Effector CD8-positive, alpha-beta T cell (primary cell): ENCODE measurements at regions not wholly inside any gene's neighbourhood (a gene's known extent, or its start where the extent isn't known, plus 50 kb on each side); places are given as distances from the start of the nearest gene placed in this dataset.
"Not testable (repeated sequence)": the region's sequence is repeated elsewhere in the genome, so short reads cannot be mapped to it uniquely, and the experiment has no call there.

Experiments
- DNase-seq: peaks from one replicate; lab custom pipeline; 2025; lab: John Stamatoyannopoulos, UW

DNA sequence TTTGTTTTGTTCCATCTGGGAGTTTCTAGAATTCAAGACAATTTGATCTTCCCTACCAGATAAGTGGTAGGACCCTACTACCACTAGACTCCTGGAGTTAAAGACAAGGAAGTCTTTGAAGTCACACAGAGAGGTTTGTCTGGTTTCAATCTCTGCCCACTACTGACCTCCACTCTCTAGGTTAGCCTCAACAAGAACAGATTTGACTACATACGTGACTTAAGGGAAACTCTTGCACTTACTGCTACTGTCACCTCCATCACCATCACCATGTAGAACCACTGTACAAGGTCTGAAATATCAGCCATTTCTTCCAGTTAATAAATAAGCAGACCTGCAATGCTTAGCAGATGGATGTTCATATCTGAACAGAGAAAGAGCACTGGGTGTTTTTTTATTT is 148.3 kb upstream of the ARHGEF26 start:
- no peak for DNase-seq

DNA sequence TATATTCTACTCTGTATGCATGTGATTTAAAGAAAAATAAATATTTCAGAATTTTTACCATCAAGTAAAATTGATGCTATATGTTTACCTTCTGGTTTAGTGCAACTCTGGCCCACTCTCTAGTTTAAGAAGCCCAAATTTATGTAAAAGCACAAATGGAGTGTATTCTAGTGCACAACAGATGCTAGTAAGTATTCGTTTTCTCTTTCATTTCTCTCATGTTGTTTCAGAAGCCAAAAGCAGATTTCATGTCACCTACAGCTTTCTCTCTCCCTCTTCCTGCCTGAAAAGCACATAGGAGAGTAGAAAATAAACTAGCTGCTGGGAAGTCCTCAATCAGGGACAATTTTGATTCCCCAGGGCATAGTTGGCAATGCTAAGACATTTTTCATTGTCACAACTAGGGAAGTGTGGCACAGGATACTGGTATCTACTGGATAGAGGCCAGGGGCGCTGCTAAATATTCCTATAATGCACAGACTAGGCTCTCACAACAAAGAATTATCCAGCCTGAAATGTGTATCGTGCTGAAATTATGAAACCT is 147.4 kb upstream of the ARHGEF26 start:
- DNase-seq, result no peak

- no peak for DNase-seq
Observed at GRCh38 chr3:153974614-153975013, 146.6 kb upstream of the ARHGEF26 start.

- DNase-seq, result no peak
Observed at GRCh38 chr3:153976891-153977554, 144.2 kb upstream of the ARHGEF26 start.

DNA sequence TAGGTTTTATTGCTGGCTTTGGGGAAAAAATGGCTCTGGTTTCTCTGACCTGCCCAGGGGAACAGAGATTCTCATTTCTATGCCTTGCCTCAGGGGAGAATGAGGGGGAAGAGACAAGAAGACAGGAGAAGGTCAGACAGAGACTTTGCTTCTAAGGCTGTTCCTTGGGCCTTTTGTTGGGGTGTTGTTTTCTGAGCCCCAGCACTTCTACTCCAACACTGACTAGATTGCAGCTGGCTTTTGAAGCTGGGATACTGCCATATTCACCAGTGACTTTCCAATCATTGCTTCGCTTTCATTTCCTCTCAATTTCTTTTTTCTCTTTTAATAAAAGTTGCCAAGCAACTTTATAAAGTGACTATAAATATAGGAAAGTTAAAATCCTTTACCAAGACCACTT is 143.2 kb upstream of the ARHGEF26 start:
- DNase-seq, result no peak

GRCh38 chr3:153979418-153980251 is 141.6 kb upstream of the ARHGEF26 start:
- no peak for DNase-seq

DNA sequence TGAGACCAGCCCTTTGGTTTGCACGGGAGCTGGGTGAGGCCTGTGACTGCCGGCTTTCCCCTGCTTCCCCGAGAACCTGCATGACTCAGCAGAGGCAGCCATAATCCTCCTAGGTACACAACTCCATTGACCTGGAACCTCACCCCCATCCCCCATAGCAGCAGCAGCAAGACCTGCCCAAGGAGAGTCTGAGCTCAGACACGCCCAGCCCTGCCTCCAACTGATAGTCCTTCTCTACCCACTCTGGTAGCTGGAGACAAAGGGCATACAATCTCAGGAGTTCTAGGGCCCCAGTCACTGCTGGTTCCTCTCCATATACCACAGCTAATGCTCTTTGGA is 141.0 kb upstream of the ARHGEF26 start:
- DNase-seq, result no peak

- DNase-seq, result not testable (repeated sequence)
Observed at GRCh38 chr3:153997364-153997763, 123.8 kb upstream of the ARHGEF26 start.

GRCh38 chr3:154003649-154004048 is 117.5 kb upstream of the ARHGEF26 start:
- DNase-seq, result no peak

DNA sequence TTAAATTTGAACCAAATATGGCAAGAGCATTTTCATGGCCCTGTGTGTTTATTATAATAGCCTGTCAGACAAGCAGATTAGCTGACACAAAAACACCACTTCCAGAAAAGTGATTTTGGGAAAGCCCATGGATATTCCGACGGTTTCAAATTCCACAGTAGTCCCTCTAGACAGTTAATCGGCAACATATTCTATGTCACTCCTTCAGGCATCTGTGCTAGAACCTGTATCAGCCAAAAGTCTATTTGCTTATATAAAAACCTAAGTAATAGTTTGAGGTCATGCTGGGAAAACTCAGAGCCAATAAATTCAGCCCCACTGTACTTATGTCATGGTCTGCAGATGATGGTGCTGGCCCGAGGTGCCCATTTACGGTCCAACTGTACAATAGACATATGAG is 110.2 kb upstream of the ARHGEF26 start:
- no peak for DNase-seq

DNA sequence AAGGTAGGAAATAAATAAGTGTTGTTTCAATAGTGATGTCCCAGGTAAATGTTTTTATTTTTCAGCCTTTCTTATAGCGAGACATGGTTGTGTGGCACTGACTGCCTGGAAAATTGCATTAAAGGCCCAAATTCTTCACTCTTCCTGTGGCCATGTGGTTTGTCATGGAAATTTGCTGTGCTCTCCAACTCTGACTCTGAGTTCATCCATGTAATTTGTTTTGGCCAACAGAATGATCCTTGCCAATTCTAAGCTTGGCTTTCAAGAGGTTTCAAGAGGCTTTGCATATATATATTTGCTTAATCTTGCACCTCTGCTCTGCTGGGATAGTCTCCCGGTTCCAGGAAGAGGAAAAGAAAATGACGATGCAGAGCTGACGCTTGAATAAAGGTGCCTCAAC is 107.5 kb upstream of the ARHGEF26 start:
- DNase-seq, result no peak

DNA sequence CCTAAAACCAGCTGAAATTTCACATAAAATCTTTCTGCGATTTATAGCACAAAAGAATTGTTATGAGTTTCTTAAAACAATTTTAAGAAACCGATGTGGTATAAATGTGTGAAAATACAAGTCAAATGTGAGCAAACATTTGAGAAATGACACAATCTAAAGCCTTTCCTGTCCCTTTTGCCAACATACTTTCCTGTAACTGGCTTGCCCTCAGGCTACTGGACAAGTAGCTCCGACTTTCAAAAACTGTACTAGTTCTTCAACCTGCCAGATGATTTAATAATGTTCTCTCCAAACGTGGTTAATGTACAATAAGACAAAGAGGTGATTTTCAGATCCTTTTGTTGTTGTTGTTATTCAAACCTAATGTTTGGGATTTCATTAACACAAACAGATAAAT is 105.9 kb upstream of the ARHGEF26 start:
- DNase-seq, result no peak

- DNase-seq, result peak; percentile 3
Observed at GRCh38 chr3:154018100-154018696, 103.0 kb upstream of the ARHGEF26 start.

DNA sequence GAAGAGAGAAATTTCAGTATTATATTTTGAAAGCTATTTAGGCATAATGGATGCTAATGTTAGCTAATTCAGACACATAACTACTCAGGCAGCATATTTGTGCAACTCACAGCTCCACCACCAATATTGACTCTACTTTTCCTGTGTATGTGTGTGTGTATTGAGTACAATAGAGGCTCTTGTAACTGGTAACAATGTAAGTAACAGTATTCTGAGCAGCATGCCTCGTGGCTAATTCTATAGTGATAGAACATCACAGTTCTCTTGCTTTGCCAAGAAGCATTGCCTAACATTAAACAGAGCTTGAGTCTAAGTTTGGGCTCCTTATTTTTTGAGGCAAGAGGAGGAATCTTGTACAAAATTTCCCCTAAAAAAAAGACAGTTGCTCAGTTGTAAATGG is 98.6 kb upstream of the ARHGEF26 start:
- no peak for DNase-seq

- no peak for DNase-seq
Observed at GRCh38 chr3:154023148-154023547, 98.0 kb upstream of the ARHGEF26 start.

DNA sequence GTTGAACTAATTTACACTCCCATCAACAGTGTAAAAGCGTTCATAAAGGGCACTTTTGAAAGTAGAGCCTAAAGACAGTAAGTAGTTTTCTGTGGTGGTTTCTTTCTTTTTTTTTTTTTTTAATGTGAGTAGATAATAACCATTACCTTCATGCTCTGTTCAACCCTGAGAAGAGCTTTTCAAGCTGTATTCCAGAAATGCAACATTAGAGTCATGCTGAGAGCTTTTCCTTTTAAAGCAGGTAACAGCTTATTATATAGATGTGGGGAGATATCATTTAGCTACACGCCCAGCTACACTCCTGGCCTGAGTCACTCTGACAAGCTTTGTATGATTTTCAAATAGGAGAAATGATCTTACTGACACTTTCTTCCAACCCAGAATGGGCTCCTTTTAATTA is 96.2 kb upstream of the ARHGEF26 start:
- DNase-seq, result no peak

- DNase-seq, result no peak
Observed at GRCh38 chr3:154029926-154030325, 91.3 kb upstream of the ARHGEF26 start.

- no peak for DNase-seq
Observed at GRCh38 chr3:154034797-154035330, 86.3 kb upstream of the ARHGEF26 start.

DNA sequence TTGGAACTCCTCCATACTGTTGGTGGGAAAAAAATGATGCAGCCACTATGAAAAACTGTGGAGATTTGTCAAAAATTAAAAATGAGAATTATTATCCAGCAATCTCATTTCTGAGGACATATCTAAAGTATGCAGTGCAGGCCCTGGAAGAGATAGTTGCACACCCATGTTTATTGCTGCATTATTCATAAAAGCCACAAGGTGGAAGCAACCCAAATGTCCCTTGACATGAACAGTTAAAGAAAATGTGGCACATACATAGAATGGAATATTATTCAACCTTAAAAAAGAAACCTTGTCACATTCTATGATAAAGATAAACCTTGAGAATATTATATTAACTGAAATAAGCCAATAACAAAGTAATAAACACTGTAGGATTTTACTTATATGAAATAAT is 80.9 kb upstream of the ARHGEF26 start:
- DNase-seq, result no peak

GRCh38 chr3:154044671-154045070 is 76.5 kb upstream of the ARHGEF26 start:
- DNase-seq, result no peak

DNA sequence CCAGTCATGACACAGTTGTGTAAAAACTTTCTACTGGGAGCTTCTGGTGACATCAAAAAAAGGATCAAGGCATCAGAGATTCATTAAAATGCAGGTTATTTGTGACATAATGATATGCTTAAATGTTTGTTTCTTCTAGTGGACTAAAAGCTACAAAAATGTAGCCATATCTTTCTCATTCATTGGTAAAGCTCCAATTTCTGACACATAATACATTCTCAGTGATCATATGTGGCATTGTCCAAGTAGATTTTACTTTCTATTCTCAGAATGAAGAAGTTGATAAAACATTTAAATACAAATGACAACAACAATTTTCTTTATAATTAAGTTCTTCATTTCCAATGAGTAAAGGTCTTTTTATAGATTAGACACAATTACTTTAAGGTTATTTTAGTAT is 71.0 kb upstream of the ARHGEF26 start:
- no peak for DNase-seq

DNA sequence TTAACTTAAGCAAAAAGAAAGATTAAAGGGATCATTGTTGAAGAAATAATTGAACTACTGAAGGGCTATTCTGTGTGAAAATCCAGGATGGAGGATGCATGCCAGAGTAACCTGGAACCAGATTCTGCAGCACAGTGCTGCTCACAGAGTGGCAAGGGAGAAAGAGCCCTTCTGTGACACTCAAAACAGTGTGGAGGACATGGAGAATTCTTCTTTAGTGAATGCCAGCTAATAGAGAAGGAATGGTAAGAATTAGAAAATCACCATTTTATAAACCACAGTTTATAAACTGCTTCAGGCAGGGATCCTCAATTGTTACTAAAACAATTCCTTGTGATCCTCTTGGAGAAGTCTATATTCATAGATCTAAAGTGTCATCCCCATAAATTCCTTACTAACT is 70.4 kb upstream of the ARHGEF26 start:
- DNase-seq, result no peak

- no peak for DNase-seq
Observed at GRCh38 chr3:154059833-154060232, 61.4 kb upstream of the ARHGEF26 start.
